ENCODE measurements at regions not wholly inside any gene's neighbourhood (a gene's known extent, or its start where the extent isn't known, plus 50 kb on each side); places are given as distances from the start of the nearest gene placed in this dataset.

- TF ChIP-seq CTCF (conservative IDR thresholded peaks at IDR 0.05) (no peak), ZFX (IDR thresholded peaks at IDR 0.05) (no peak)
These were observed 1063.9 kb upstream of the CDH18 start for GRCh38 chr5:21051945-21052344.
